HG03108 (cell line): ENCODE measurements at regions not wholly inside any gene's neighbourhood (a gene's known extent, or its start where the extent isn't known, plus 50 kb on each side); places are given as distances from the start of the nearest gene placed in this dataset.

ENCODE experiments used
- ATAC-seq: cut with Tn5 transposase; IDR thresholded peaks from one replicate; pipeline ENCODE4 v1.9.1; 2021; ENCODE audit warnings: moderate library complexity; ENCODE audit not compliant: unreplicated experiment

DNA sequence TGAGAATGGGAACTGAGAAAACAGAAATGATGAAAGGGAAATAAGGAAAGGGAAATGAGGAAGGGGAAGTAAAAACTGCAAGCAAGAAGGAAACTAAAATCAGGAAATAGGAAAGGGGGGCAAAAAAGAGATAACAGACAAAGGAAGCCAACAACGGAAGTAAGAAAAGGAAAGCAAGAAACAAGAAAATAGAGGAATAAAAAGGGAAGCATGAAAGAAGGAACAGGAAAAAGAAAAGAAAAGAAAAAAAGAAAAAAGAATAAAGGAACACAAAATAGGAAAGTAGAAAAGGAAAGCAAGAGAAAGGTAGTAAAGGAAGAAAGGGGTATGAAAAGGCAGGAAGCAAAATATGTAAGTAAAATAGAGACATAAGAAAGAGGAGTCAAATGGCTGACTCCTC is 241.2 kb upstream of the NCKAP5 start:
- ATAC-seq: no peak

DNA sequence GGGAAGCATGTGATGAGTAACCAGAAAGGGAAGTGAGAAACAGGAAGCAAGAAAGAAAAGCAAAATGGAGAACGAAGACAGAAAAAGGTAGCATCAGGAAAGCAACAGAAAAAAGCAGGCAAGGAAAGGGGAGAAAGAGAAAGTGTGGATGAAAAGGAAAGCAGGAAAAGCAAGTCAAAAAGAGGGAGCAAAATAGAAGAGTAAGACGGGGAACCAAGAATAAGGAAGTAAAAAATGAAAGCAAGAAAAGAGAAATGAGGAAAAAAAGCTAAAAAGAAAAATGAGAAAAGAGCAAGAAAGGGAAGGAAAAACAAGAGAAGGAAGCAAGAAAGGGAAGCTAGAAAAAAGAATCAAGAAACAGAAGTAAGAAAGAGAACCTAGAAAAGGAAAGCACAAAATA is 242.3 kb upstream of the NCKAP5 start:
- ATAC-seq: no peak

DNA sequence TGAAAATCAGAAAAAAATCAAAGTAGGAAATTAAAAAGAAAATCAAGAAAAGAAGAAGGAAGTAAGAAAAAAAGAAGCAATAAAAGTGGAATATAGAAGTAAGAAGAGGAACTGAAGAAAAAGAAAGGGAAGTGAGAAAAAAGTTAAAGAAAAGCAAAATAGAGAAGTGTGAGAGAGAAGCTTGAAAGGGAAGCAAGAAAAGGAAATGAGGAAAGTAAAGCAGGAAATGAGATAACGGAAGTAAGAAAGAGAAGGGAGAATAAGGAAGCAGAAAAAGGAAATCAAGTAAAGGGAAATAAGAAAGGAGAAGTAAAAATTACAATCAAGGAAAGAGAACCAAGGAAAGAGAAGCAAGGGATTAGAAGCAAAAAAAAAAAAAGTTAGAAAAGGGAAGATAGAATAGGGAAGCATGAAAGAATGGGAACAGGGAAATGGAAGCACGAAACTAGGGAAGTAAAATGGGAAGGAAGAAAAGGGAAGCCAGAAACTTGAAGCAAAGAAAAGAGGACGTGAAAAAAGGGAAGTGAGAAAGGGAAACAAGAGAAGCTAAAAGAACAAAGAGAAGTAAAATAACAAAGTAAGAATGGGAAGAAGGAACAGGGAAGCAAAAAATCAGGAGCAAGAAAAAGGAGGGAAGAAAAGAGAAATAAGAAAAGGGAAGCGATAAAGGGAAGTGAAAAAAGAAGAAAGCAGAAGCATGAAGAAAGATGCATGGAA is 243.3 kb upstream of the NCKAP5 start:
- no peak for ATAC-seq

DNA sequence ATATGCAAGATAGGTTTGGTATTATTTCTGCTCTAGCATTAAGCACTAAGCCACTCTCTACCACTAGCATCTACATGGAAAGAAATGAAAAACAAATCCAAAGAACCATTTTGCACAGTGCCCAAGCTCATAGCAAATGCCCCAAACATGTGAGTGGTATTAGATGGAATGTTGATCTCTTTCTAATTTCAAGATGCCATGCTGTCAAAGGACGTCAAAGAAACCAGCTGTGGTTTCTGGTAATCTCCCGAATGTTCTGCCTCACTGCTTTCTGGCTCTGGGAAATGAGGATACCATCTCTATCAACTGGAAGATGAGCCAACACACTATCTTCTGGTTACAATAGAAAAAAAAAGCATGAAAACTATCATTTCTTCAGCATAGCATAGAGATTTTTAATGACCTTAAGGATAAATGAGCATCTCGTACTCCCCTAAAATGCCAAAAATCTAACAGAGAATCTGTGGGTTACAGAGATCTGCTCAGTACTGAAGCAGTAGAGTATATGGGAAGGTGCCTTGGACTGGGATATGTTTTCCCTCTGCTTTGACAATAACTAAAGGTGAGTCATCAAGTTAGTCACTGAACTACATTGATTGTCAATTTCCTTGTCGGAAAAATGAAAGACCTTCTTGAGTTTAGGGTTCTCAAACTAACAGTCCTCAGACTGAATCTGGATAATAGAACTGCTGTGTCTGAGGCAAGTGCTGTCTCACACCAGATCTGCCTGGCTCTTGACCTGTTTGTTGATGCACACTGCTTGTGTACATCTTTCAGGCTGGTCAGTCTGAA is 244.8 kb upstream of the NCKAP5 start:
- no peak for ATAC-seq

DNA sequence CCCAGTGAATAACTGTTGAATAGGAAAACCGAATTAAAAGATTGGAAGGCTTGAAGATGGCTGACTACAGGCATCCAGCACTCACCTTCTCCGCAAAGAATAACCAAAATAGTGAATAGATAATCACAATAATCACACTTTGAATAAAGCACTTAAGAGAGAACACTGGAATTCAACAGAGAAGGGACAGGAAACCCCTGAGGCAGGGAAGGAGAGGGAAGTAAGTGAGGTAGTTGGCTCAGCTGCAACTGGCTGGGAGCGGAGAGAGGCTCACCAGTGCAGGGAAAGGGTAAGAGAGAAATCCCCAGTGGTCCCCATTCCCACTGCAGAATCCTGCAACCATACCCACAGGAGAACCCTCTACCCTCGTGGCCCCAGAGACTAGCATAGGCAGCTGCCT is 246.6 kb upstream of the NCKAP5 start:
- ATAC-seq: no peak

DNA sequence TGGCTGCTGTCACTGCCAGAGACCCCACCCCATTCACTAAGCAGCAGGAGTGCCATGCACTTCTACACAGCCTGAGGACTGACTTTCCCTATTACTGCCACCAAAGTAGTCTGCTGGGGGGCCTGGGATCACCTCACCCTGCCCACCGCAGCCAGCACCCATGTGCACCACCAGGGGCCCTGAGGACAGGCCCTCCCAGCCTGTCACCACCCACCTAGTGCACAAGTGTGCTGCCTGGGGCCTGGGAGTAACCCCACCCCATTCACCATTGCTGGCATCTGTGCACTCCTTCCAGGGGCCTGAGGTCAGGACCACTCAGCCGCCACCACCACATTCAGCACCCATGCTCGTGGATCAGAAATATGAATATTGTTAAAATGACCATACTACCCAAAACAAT is 247.8 kb upstream of the NCKAP5 start:
- ATAC-seq: no peak

DNA sequence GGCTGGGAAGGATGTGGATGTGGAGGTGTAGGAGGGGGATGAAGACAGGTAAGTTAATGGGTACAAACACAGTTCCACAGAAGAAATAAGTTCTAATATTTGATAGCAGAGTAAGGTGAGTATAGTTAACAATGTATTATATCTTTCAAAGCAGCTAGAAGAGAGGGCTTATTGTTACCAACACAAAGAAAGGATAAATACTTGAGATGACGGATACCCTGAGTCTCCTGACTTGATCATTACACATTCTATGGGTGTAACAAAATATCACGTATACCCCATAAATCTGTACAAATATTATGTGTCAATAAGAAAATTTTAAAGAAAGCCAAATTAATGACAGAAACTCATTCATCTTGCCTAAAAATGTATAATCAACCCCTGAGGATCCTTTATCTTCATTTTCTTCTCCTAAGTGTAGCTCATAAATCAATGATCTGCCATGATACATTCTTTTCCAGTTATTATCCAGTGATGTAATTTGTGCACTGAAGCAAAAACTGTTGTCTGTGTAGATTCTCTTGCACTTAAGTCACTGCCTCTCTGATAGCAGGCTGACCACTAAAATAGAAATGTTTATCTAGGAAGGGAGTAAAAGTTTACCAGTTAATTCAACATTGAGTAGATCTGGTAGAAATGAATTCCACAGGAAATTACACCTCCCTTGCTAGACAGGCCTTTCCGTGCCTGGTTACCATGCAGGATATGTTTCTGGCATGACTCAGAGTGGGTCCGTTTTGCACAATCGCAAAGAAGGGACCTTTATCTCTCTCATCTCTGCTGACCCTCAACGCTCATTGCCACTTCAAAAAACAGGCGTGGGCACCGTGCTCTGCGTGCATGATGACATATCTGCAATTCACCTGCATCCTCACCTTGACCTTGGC is 249.7 kb upstream of the NCKAP5 start:
- no peak for ATAC-seq

DNA sequence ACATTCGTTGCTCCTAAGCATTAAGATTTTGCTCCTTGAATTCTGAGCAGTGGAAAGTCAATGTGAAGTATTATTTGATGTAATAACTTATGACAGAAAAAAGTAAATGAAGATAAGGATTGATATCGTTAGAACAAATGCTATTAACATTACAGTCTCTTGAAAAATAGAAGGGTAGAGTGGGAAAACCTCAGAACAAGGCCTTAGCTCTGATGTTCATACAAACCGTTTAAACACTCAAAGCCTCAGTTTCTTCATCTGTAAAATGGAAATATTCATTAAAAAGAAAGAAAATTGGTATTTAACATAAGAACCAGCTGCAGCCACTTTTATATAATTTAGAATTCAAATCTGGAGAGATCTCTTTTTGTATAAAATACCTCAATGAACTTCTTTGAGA is 250.4 kb upstream of the NCKAP5 start:
- no peak for ATAC-seq

DNA sequence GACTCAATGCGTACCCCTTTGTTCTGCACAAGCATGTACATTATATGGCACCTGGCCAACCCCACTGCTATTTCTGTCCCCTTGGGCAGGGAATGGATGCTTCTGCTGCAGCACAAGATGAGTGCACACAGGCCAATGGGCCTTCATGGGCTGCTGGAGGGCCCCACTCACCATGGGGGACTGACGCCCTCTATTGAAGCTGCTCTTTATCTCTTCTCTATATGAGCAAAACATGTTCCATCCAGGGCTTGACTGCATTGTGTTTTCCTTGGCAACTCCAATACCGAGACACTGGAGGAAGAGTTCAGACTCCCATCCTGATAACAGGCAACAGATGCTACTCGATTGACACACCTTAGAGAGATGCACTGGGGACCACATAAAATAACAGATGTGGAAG is 251.6 kb upstream of the NCKAP5 start:
- ATAC-seq: no peak

DNA sequence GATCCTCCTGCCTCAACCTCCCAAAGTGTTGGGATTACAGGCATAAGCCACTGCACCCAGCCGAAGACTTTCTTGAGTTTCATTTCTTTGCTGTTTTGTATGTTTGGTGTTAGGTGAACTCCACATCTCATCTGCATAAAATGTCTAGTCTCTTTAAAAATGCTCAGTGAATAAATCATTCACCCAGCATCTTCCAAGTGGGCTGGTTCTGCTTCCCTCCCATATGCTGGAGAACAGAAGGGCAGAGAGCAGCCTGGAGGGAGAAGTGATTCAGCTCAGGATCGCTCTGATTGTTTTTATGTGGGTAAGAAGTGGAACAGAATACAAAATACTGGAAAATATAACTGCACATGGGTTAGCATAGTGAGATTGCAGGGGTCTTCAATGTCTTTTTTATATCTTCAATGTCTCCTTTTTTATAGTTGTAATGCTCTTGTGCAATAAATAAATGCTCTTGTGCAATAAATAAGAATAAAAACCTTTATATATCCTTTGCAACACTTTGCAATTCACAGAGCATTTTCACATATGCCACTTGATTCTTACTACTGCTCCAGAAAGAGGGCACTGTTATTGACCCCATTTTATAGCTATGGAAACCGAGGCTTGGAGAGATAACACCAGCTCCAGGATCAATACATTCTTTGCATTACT is 253.0 kb upstream of the NCKAP5 start:
- ATAC-seq: no peak

DNA sequence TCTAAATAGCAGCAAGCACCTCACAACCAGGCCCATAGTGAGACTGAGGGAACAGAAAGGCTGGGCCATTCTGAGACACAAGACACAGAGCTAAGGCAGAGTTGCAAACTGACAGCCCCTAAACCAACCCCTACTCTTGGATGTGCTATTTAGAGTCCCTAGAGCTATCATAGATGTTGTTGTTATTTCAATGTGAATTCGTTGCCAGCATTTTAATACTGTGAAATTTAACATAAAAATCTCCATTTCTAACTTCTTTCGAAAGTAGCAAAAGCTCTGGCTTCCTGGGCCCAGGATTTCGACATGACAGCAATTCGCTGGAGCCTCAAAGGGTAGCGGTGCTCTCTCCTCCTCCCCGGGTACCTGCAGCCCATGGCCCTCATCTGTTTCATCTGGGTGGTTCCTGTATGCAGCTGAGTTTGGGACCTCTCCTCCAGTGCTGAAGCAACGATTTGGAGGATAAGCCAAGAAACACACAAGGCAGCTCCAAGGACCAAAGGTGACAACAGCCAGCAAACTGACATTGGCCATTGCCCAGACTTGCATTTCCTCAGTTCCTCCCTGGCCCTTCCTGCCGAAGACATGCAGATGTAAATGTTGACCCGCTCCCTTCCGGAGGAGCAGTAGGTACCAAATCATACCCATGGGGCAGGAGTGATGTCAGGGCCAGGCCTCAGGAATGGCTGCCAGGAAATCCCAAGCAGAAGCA is 254.4 kb upstream of the NCKAP5 start:
- ATAC-seq: no peak

DNA sequence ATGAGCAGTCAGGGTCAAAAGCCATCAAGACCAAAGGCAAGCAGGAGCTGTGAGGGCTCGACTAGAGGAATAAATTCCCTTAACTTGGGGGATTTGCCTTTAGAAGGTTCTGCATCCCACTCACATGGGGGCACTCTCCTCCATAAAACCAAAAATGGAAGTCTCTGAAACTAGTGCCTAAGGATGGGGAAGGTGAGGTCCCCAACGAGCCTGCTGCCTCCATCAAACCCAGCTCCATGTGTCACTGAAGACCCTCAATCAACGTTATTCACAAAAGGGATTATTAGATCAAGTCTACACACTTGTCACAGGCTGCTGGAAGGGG is 254.9 kb upstream of the NCKAP5 start:
- ATAC-seq: no peak

DNA sequence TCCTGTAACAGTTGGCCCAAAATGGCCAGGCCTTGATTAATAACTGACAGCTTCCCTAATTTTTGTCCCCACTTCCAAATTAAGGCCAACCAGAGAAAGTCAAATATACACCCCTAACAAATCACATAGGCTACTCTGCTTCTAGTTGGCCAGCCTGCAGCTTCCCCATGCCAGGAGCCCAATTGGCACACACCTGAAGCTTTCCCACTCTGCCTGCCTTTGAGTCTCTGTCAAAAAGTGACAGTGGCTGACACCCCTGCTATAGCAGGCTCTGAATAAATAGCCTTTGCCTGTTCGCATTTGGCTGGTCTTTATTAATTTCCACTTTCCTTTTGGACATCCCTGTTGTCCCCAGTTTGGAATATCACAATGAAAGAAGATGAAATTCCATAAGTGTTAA is 256.6 kb upstream of the NCKAP5 start:
- no peak for ATAC-seq

DNA sequence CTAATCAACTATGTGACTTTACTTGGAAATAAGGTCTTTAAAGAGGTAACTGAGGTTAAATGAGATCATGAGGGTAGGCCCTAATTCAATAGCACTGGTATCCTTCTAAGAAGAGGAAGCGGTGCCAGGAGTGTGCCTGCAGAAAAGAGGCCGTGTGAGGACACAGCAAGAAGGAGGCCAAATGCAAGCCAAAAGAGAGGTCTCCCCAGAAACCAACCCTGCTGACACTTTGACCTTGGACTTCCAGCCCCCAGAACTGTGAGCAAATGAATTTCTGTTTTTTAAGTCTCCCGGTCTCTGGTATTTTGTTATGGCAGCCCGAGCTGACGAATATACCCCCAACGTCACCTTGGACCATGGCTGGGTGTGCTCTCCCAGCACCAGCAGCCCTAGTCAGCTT is 257.5 kb upstream of the NCKAP5 start:
- ATAC-seq: no peak

DNA sequence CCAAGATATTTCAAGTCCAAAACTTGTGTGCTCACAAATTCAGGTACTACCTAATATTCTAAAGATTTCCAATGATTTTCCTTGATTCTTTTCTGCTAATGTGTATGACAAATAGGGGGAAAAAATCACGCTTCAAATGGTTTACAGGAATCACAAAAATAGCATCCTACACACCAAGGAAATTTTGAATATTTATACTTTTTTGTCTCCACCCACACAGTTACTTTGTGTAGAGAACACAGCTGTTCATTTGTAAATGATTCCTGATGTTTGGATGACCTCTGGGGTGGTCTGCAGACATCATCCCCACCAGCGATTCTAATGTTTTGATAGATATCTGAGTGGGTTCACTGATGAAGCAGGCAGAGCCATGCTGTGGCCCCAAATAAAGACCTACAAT is 260.6 kb upstream of the NCKAP5 start:
- no peak for ATAC-seq

DNA sequence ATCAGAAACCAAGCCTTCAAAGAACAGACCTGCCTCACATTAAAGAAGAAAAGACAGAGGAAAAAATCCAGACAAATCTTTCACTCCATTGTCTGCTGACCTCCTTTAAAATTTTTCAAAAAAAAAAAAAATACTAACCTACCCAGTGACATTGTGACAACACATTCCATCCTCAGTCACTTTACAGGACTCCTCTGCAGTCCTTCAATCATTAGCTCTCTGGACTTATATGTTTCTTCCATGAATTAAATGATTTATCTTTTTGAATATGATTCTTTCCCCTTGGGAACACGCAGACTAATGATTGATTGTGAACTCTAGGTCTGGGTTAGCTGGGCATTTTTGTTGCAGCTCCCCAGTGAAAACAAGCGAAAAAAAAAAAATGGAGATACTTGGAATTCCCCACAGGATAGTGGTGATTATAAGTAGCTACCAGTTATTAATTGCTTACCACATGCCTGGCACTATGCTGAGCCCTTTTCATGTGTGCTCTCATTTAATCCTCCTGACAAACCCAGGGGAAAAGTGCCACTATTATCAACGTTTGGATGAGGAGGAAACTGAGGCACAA is 261.3 kb upstream of the NCKAP5 start:
- ATAC-seq: no peak

DNA sequence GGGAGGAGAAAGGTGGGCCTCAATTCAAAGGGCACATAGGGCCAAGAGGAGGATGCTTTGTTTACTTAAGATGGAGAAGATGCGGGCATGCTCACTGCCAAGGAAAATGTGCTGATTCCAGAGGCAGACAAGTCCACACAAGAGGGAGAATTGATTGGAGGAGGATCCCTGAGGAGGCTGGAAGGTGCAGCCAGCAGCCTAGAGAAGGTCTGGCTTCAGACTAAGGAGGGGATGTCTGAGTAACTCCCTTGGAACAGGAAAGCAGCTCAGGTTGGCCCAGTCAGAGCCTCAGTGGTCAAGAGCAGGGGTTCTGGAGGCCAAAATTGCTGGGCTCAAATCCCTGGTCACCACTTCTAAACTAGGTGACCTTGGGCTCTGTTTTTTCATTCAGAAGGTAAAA is 265.5 kb upstream of the NCKAP5 start:
- no peak for ATAC-seq

DNA sequence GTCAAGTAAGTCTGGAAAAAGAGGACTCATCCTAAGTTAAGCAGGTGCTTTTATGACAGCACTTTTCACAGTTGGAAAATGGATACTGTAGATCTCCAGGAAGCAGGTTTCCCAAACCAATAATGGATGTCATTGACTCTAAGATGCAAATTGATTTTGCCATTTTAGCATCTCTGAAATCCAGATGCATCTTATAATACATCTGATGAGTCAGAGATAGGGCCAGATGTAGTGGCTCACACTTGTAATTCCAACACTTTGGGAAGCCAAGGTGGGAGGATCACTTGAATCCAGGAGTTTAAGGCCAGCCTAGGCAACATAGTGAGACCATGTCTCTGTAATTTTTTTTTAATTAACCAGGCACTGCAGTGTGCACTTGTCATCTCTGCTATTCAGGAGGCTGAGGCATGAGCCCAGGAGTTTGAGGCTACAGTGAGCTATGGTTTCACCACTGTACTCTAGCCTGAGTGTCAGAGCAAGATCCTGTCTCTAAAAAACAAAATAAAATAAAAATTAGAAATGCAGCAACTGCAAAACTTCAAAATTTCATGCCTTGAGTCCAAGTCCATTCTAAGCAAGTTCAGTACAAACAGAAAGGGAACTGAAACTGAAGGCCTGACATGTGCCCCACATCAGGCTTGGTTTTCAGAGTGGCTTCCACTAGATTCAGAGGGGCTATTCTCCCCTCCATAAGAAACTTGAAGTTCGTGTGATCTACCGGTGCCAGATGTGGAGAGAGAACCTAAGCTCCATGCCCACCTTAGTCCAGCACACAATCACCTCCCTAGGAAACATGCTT is 267.8 kb upstream of the NCKAP5 start:
- no peak for ATAC-seq

DNA sequence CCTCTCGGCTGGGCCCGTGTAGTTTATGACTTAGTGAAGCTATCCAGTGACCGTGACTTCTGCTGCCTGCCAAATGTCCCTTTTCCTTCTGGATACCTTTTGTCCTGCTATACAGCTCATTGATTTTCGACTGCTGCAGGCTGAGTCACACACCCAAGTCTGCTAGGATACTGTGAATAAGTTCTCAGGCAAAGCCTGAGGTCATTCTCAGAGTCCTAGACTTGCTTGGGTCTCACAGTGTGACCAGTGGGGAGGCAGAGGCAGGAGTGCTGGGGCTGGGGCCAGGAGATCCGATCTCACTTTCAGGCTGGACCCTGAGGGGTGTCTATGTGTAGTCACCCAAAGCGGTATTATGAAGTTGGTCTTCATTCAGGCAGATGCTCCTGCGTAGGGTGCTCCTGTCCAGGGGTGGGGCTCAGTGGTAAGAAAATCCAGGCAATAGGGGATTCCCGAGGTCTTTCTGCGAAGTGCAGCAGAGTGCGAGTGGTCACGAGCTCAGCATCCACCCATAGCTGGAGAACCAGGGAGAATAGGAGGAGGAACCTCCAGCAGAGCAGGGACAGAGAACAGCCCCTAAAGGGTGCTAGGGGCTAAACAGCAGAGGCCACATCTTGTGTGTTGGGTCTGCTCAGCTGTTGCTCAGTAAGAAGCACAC is 268.6 kb upstream of the NCKAP5 start:
- ATAC-seq: no peak
